ENCODE measurements at regions not wholly inside any gene's neighbourhood (a gene's known extent, or its start where the extent isn't known, plus 50 kb on each side); places are given as distances from the start of the nearest gene placed in this dataset.

GRCh38 chr3:61311044-61311443 is 59.8 kb upstream of the FHIT start:
- TF ChIP-seq CTCF (IDR thresholded peaks at IDR 0.05; ENCODE audit: low read depth, low read length, poor library complexity, severe bottlenecking): no peak
- TF ChIP-seq EZH2phosphoT487 (IDR thresholded peaks at IDR 0.05; ENCODE audit: borderline replicate concordance, low read length): no peak
- Histone ChIP-seq H3K4me1 (ENCODE audit: control insufficient read depth, low read length) (no peaks in the 10 kb centered on the region), H3K4me2 (ENCODE audit: low read length) (no peak overlapping the region), H3F3A (ENCODE audit: control insufficient read depth, insufficient read depth) (no peaks in the 10 kb centered on the region), H3K27ac (ENCODE audit: low read depth, low read length) (no peak overlapping the region), H3K27me3 (ENCODE audit: control insufficient read depth, low read length) (no peaks in the 10 kb centered on the region; the same call in 1 of the 2 replicates), H3K79me2 (ENCODE audit: control insufficient read depth, low read length) (no peaks in the 10 kb centered on the region), H3K9me3 (ENCODE audit: control insufficient read depth, insufficient read depth, low read length) (no peaks in the 10 kb centered on the region), H3K9me2 (replicated peaks; ENCODE audit: control insufficient read depth, low read length) (no peaks in the 10 kb centered on the region), H4K20me1 (ENCODE audit: control insufficient read depth, insufficient read depth, low read depth, low read length) (no peaks in the 10 kb centered on the region), H3K36me3 (ENCODE audit: control insufficient read depth, low read length) (no peaks in the 10 kb centered on the region), H3K4me3 (ENCODE audit: low read length) (no peak overlapping the region)

GRCh38 chr3:61315871-61316270 is 64.6 kb upstream of the FHIT start:
- no peak overlapping the region for H3K27ac ChIP-seq (ENCODE audit: low read depth, low read length)
- H3K4me1 ChIP-seq (ENCODE audit: control insufficient read depth, low read length): no peaks in the 10 kb centered on the region
- no peaks in the 10 kb centered on the region for H3K36me3 ChIP-seq (ENCODE audit: control insufficient read depth, low read length)
- H3K9me3 ChIP-seq (ENCODE audit: control insufficient read depth, insufficient read depth, low read length): no peaks in the 10 kb centered on the region
- H3F3A ChIP-seq (ENCODE audit: control insufficient read depth, insufficient read depth): no peaks in the 10 kb centered on the region
- no peaks in the 10 kb centered on the region for H4K20me1 ChIP-seq (ENCODE audit: control insufficient read depth, insufficient read depth, low read depth, low read length)
- H3K4me3 ChIP-seq (ENCODE audit: low read length): no peak overlapping the region
- TF ChIP-seq CTCF (IDR thresholded peaks at IDR 0.05; ENCODE audit: low read depth, low read length, poor library complexity, severe bottlenecking) (no peak), EZH2phosphoT487 (IDR thresholded peaks at IDR 0.05; ENCODE audit: borderline replicate concordance, low read length) (no peak)
- H3K9me2 ChIP-seq (replicated peaks; ENCODE audit: control insufficient read depth, low read length): no peaks in the 10 kb centered on the region
- H3K27me3 ChIP-seq (ENCODE audit: control insufficient read depth, low read length): no peaks in the 10 kb centered on the region
- no peak overlapping the region for H3K4me2 ChIP-seq (ENCODE audit: low read length)
- H3K79me2 ChIP-seq (ENCODE audit: control insufficient read depth, low read length): no peaks in the 10 kb centered on the region

GRCh38 chr3:61323094-61323493 is 71.8 kb upstream of the FHIT start:
- Histone ChIP-seq H3K4me2 (ENCODE audit: low read length) (no peak overlapping the region), H3K79me2 (ENCODE audit: control insufficient read depth, low read length) (no peaks in the 10 kb centered on the region), H3K4me1 (ENCODE audit: control insufficient read depth, low read length) (no peaks in the 10 kb centered on the region), H4K20me1 (ENCODE audit: control insufficient read depth, insufficient read depth, low read depth, low read length) (no peaks in the 10 kb centered on the region), H3K9me2 (replicated peaks; ENCODE audit: control insufficient read depth, low read length) (no peaks in the 10 kb centered on the region), H3F3A (ENCODE audit: control insufficient read depth, insufficient read depth) (no peaks in the 10 kb centered on the region), H3K27ac (ENCODE audit: low read depth, low read length) (no peak overlapping the region), H3K27me3 (ENCODE audit: control insufficient read depth, low read length) (no peaks in the 10 kb centered on the region), H3K4me3 (ENCODE audit: low read length) (no peak overlapping the region), H3K9me3 (ENCODE audit: control insufficient read depth, insufficient read depth, low read length) (no peaks in the 10 kb centered on the region), H3K36me3 (ENCODE audit: control insufficient read depth, low read length) (no peaks in the 10 kb centered on the region)
- TF ChIP-seq CTCF (IDR thresholded peaks at IDR 0.05; ENCODE audit: low read depth, low read length, poor library complexity, severe bottlenecking) (no peak), EZH2phosphoT487 (IDR thresholded peaks at IDR 0.05; ENCODE audit: borderline replicate concordance, low read length) (no peak)

Data from DOHH2 (cell line).